K562 (cell line): ENCODE measurements at regions not wholly inside any gene's neighbourhood (a gene's known extent, or its start where the extent isn't known, plus 50 kb on each side); places are given as distances from the start of the nearest gene placed in this dataset.
"Not testable (repeated sequence)": the region's sequence is repeated elsewhere in the genome, so short reads cannot be mapped to it uniquely, and the experiment has no call there.

ENCODE experiments used
- ATAC-seq: fragments of 200-7000 bp; cut with Tn5 transposase; 3 replicates; pipeline ENCODE4 v1.9.1; 2020; ENCODE audit warnings: moderate library complexity
- BruUV-seq: library from RNA; stranded (reverse); fragments of 400-500 nt; replicated peaks from 2 replicates; lab custom pipeline; 2021; lab: Mats Ljungman, UMichigan
- CTCF ChIA-PET: fragments of 300-600 bp; formaldehyde crosslinking; extraction: SDS; loops from one replicate; lab custom pipeline; 2021; ENCODE audit warnings: low intra/inter-chr PET ratio; lab: Yijun Ruan, JAX
- POLR2A ChIA-PET: fragments of 300-600, 350-650 bp; sonication (Branson Sonifier 250); formaldehyde crosslinking; extraction: SDS; loops from one replicate; lab custom pipeline; 2021; ENCODE audit warnings: antibody characterized with exemption, inconsistent platforms; lab: Yijun Ruan, JAX
- DNase-seq, 4 experiments: peaks; one replicate each; pipeline versions ENCODE4 v3.0.0 to v3.0.0-alpha.2; 2011 to 2018; ENCODE audit warnings: low spot score in 3 of 4, mixed read lengths in 3 of 4; ENCODE audit errors: extremely low read depth in 1 of 4
- FAIRE-seq: peaks from 2 replicates; lab custom pipeline; 2011; peaks lifted over from hg19 to GRCh38; lab: Jason Lieb, UNC
- H2AFZ ChIP-seq: 2 replicates; pipeline ENCODE4 v1.6.0; 2011; ENCODE audit warnings: low read depth, low read length, control low read depth, inconsistent platforms
- H3K27ac ChIP-seq: fragments of 200-600 bp; 3 replicates; pipeline ENCODE4 v1.8.0; 2011; ENCODE audit warnings: low read depth, mild to moderate bottlenecking, control low read depth, inconsistent platforms, low read length, moderate library complexity, mixed read lengths; ENCODE audit errors: extremely low read depth
- H3K27me3 ChIP-seq, 2 experiments: fragments of 300-600 bp in 1 of 2; 2 replicates in 1 of 2; 3 replicates in 1 of 2; pipeline versions ENCODE4 v1.6.0 to v1.8.0; 2011; ENCODE audit warnings: inconsistent platforms in 2 of 2, low read length in 2 of 2, mild to moderate bottlenecking in 1 of 2, mixed read lengths in 1 of 2, moderate library complexity in 1 of 2; ENCODE audit not compliant: control insufficient read depth in 2 of 2, insufficient read depth in 2 of 2
- H3K36me3 ChIP-seq: fragments of 300-600 bp; 3 replicates; pipeline ENCODE4 v1.8.0; 2011; ENCODE audit warnings: mild to moderate bottlenecking, low read length, inconsistent platforms; ENCODE audit not compliant: control insufficient read depth, insufficient read depth
- H3K4me1 ChIP-seq, 2 experiments: fragments of 200-600 bp in 1 of 2; replicated peaks in 1 of 2; 2 replicates in 1 of 2; 3 replicates in 1 of 2; pipeline versions ENCODE4 v1.5.1 to v1.8.0; 2011; ENCODE audit warnings: inconsistent platforms in 2 of 2, low read length in 2 of 2, mild to moderate bottlenecking in 1 of 2, mixed read lengths in 1 of 2, moderate library complexity in 1 of 2; ENCODE audit not compliant: control insufficient read depth in 2 of 2, insufficient read depth in 2 of 2
- H3K4me2 ChIP-seq: 2 replicates; pipeline ENCODE4 v1.6.1; 2011; ENCODE audit warnings: low read length, control low read depth, inconsistent platforms, mixed read lengths; ENCODE audit not compliant: insufficient read depth
- H3K4me3 ChIP-seq: fragments of 200-600 bp; sonication (generic), shearing (Covaris generic); 2 replicates; pipeline ENCODE4 v1.5.1; 2016; ENCODE audit warnings: control low read depth, inconsistent platforms
- H3K79me2 ChIP-seq: fragments of 200-600 bp; 3 replicates; pipeline ENCODE4 v1.8.0; 2011; ENCODE audit warnings: low read length, inconsistent platforms; ENCODE audit not compliant: control insufficient read depth, insufficient read depth
- H3K9ac ChIP-seq, 2 experiments: 2 replicates each; pipeline versions ENCODE4 v1.6.0 to v1.6.1; 2011; ENCODE audit warnings: low read depth in 2 of 2, low read length in 2 of 2, control low read depth in 1 of 2, inconsistent platforms in 1 of 2, mild to moderate bottlenecking in 1 of 2, mixed read lengths in 1 of 2; ENCODE audit not compliant: insufficient read depth in 1 of 2
- H3K9me1 ChIP-seq: one replicate; pipeline ENCODE4 v1.6.0; 2011; ENCODE audit warnings: inconsistent platforms, mild to moderate bottlenecking, low read length, moderate library complexity; ENCODE audit not compliant: control insufficient read depth, insufficient read depth
- H3K9me3 ChIP-seq: replicated peaks from 2 replicates; pipeline ENCODE4 v1.5.1; 2011; ENCODE audit warnings: low read depth, low read length, inconsistent platforms; ENCODE audit not compliant: control insufficient read depth, insufficient read depth
- H4K20me1 ChIP-seq: replicated peaks from 2 replicates; pipeline ENCODE4 v1.6.1; 2011; ENCODE audit warnings: low read length, inconsistent platforms, mixed read lengths; ENCODE audit not compliant: control insufficient read depth, insufficient read depth
- ATF7 ChIP-seq: fragments of 450-650 bp; IDR thresholded peaks from 2 replicates; pipeline ENCODE4 v1.7.1; 2014; ENCODE audit warnings: mild to moderate bottlenecking, moderate library complexity
- IRF9 ChIP-seq: fragments of 450-650 bp; IDR thresholded peaks from 2 replicates; pipeline ENCODE4 v1.6.1; 2016; ENCODE audit warnings: missing biosample characterization, missing genetic modification characterization
- JUNB ChIP-seq: fragments of 450-650 bp; formaldehyde crosslinking; conservative IDR thresholded peaks from 2 replicates; pipeline ENCODE4 v1.4.0; 2020; ENCODE audit warnings: mild to moderate bottlenecking
- RBM15 ChIP-seq: fragments of 200-400 bp; formaldehyde crosslinking; IDR thresholded peaks from 2 replicates; pipeline ENCODE4 v1.6.1; 2018; ENCODE audit warnings: mild to moderate bottlenecking, low read length, moderate library complexity; ENCODE audit not compliant: insufficient read depth
- SAFB ChIP-seq: fragments of 200-400 bp; formaldehyde crosslinking; IDR thresholded peaks from 2 replicates; pipeline ENCODE4 v1.6.1; 2017; ENCODE audit warnings: low read depth, low read length, borderline replicate concordance
- TBP ChIP-seq: optimal IDR thresholded peaks from 2 replicates; pipeline ENCODE3; 2011; ENCODE audit warnings: low read depth, low read length, improper control_type of control experiment
- ZNF12 ChIP-seq: sonication (generic); formaldehyde crosslinking; IDR thresholded peaks from 2 replicates; pipeline ENCODE4 v1.4.0; 2020; ENCODE audit warnings: mild to moderate bottlenecking, missing genetic modification reagents
- ZNF41 ChIP-seq: fragments of 250-450 bp; sonication (Bioruptor Pico); conservative IDR thresholded peaks from 2 replicates; pipeline ENCODE4 v1.4.0; 2020; ENCODE audit warnings: mild to moderate bottlenecking
- ZNF512 ChIP-seq: IDR thresholded peaks from 2 replicates; pipeline ENCODE4 v1.6.1; 2016; ENCODE audit warnings: missing genetic modification characterization, missing compliant biosample characterization
- ZNF584 ChIP-seq: fragments of 200-800 bp; sonication (Bioruptor generic); IDR thresholded peaks from 2 replicates; pipeline ENCODE4 v1.6.1; 2016; ENCODE audit warnings: low read depth, mild to moderate bottlenecking, missing genetic modification characterization, missing compliant biosample characterization
- WGBS: fragments of 100-300 bp; shearing (Covaris generic); methylation state at CpG from one replicate; pipeline ENCODE4 v1.1.6; 2016; ENCODE audit warnings: low coverage, mixed read lengths; ENCODE audit not compliant: insufficient coverage; ENCODE audit errors: missing lambda C conversion rate; 5-methylcytosine and 5-hydroxymethylcytosine counted together
- in situ Hi-C: fragments of 300-500 bp; cut with MboI; formaldehyde crosslinking; loops from 4 replicates; pipeline ENCODE4 v1.15.0; 2018; ENCODE audit warnings: inconsistent platforms, mixed read lengths
- intact Hi-C: fragments of 100-400 bp; cut with micrococcal nuclease; formaldehyde crosslinking; loops from 2 replicates; pipeline ENCODE4 v1.14.2; 2022

- TF ChIP-seq ZNF12 (CRISPR knock-in tag): no peak
- no peak for TF ChIP-seq TBP
- no peak for TF ChIP-seq ZNF512 (tag)
- no peak for TF ChIP-seq ATF7
- TF ChIP-seq RBM15: no peak
Measured at GRCh38 chr7:10460474-10460873, 513.2 kb upstream of the PHF14 start (continued).

GRCh38 chr7:10463701-10464100 lies 510.0 kb upstream of the PHF14 start:
- H3K27me3 ChIP-seq: no peaks in the 10 kb centered on the region
- FAIRE-seq (no peak), DNase-seq (no peak), ATAC-seq (no peak)
- H3K4me2 ChIP-seq: no peak overlapping the region
- no peaks in the 10 kb centered on the region for H4K20me1 ChIP-seq
- no peaks in the 10 kb centered on the region for H3K79me2 ChIP-seq
- H3K36me3 ChIP-seq: 0 out of 3 replicates have a peak, but pooled peaks cover 2% of the 10 kb centered on the region
- in situ Hi-C loops: no loop called here
- BruUV-seq: no TSS peak
- H3K4me1 ChIP-seq: 0 out of 5 replicates have a peak, but pooled peaks cover 0 to 3% of the 10 kb centered on the region in 2 experiments
- H3K9me3 ChIP-seq: 0 out of 2 replicates have a peak, but pooled peaks cover 2% of the 10 kb centered on the region
- TF ChIP-seq SAFB (no peak), ZNF41 (CRISPR knock-in tag) (no peak), ZNF584 (CRISPR knock-in tag) (no peak), IRF9 (tag) (no peak), JUNB (CRISPR knock-in tag) (no peak)
- intact Hi-C loops: no loop called here
- ChIA-PET CTCF (interaction anchor here (0.6 kb wide), 1 partner anchor 208 kb away, joined by 3 read pairs; no protein-coding TSS in a partner anchor), POLR2A (no interaction called here)
- H3K9ac ChIP-seq: no peak overlapping the region
- H3K9me1 ChIP-seq: no peaks in the 10 kb centered on the region
- no peak overlapping the region for H3K27ac ChIP-seq
- H2AFZ ChIP-seq: no peak overlapping the region
- H3K4me3 ChIP-seq: no peak overlapping the region

- intact Hi-C loops, DNase-seq, H3K79me2 ChIP-seq, H3K9ac ChIP-seq, H3K27ac ChIP-seq, POLR2A ChIA-PET, FAIRE-seq, ATAC-seq, H3K4me1 ChIP-seq, H2AFZ ChIP-seq, H3K27me3 ChIP-seq, CTCF ChIA-PET, BruUV-seq, H3K4me3 ChIP-seq, H3K4me2 ChIP-seq, H3K9me1 ChIP-seq, H4K20me1 ChIP-seq, H3K9me3 ChIP-seq, H3K36me3 ChIP-seq, in situ Hi-C loops: not testable (repeated sequence)
- no CpG with 5 or more reads among the region's 30 CpGs for WGBS
Measured at GRCh38 chr7:10465536-10465935, 508.1 kb upstream of the PHF14 start.
